ENCODE measurements at regions not wholly inside any gene's neighbourhood (a gene's known extent, or its start where the extent isn't known, plus 50 kb on each side); places are given as distances from the start of the nearest gene placed in this dataset.

DNA sequence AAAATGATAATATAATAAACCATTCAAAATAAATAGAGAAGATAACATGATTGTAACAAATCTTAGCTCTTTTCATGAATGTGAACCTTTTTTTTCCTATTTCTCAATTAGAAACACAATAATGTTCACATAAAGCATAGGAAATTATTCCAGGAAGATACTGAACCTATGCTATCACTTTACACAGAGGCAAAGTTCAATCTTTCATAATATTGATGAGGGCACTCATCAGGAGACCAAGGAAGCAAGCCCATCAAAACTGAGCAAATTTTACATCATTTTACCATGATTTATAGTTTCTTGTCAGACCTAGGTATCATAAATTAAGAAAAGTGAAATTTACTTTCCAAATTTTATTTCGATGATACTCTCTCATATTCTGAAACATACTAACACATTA, 938.5 kb downstream of the TBC1D32 start:
- TF ChIP-seq, protein P1, sequence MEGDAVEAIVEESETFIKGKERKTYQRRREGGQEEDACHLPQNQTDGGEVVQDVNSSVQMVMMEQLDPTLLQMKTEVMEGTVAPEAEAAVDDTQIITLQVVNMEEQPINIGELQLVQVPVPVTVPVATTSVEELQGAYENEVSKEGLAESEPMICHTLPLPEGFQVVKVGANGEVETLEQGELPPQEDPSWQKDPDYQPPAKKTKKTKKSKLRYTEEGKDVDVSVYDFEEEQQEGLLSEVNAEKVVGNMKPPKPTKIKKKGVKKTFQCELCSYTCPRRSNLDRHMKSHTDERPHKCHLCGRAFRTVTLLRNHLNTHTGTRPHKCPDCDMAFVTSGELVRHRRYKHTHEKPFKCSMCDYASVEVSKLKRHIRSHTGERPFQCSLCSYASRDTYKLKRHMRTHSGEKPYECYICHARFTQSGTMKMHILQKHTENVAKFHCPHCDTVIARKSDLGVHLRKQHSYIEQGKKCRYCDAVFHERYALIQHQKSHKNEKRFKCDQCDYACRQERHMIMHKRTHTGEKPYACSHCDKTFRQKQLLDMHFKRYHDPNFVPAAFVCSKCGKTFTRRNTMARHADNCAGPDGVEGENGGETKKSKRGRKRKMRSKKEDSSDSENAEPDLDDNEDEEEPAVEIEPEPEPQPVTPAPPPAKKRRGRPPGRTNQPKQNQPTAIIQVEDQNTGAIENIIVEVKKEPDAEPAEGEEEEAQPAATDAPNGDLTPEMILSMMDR (IDR thresholded peaks at IDR 0.05; ENCODE audit: poor library complexity, severe bottlenecking), result no peak
- H3K36me3 ChIP-seq (ENCODE audit: low read depth), result no peaks in the 10 kb centered on the region
- DNase-seq (ENCODE audit: low spot score) (no peak), ATAC-seq (ENCODE audit: low read depth) (no peak)
- no peaks in the 10 kb centered on the region for H3K27me3 ChIP-seq (ENCODE audit: insufficient read depth, poor library complexity, severe bottlenecking)
- no peak overlapping the region for H3K4me3 ChIP-seq (ENCODE audit: severe bottlenecking)
- no peak overlapping the region for H3K27ac ChIP-seq (ENCODE audit: poor library complexity, severe bottlenecking)
- no peaks in the 10 kb centered on the region for H3K9me3 ChIP-seq (ENCODE audit: severe bottlenecking)
- H3K4me1 ChIP-seq (ENCODE audit: insufficient read depth, poor library complexity, severe bottlenecking), result no peaks in the 10 kb centered on the region

DNA sequence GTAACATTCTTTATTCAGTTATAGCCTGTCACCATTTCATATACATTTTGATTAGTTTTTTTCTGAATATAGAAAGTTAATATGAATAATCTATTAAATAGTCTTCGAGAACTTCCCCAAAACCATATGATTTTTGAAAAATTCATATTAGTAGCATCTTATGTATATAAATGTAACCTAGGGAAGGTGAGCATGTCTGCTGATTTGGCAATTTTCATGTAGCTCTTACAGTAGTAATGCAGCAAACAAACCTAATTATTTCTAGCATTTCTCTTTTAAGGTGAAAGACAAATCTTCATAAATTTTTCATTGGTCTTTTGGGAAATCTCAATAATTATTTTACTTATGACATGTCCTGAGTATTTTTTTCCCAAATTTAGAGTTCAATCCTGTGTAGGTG, 939.0 kb downstream of the TBC1D32 start:
- Histone ChIP-seq H3K36me3 (ENCODE audit: low read depth) (no peaks in the 10 kb centered on the region), H3K9me3 (ENCODE audit: severe bottlenecking) (no peaks in the 10 kb centered on the region), H3K27ac (ENCODE audit: poor library complexity, severe bottlenecking) (no peak overlapping the region), H3K27me3 (ENCODE audit: insufficient read depth, poor library complexity, severe bottlenecking) (no peaks in the 10 kb centered on the region), H3K4me1 (ENCODE audit: insufficient read depth, poor library complexity, severe bottlenecking) (no peaks in the 10 kb centered on the region), H3K4me3 (ENCODE audit: severe bottlenecking) (no peak overlapping the region)
- TF ChIP-seq, protein P1 (IDR thresholded peaks at IDR 0.05; ENCODE audit: poor library complexity, severe bottlenecking), result no peak
- ATAC-seq (ENCODE audit: low read depth) (no peak), DNase-seq (ENCODE audit: low spot score) (no peak)

DNA sequence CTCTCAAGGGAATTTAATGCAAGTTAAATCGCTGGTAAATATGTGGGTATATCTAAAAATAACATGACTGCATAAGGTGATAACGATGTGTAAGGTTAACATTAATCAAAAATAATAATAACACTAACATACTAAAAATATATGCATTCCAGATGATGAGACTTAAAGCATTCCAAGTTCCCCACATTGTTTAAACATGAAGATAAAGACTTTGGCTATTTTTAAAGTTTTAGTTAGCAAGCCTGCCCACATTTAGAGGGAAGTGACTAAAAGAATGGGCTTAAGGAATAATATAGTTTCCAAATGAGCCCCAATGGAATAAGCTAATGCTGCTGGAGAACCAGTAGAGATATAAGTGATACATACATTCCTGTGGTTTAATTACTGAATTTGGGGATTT, 941.3 kb downstream of the TBC1D32 start:
- H3K27ac ChIP-seq (ENCODE audit: poor library complexity, severe bottlenecking), result no peak overlapping the region
- H3K4me3 ChIP-seq (ENCODE audit: severe bottlenecking), result no peak overlapping the region
- no peaks in the 10 kb centered on the region for H3K36me3 ChIP-seq (ENCODE audit: low read depth)
- no peak for ATAC-seq (ENCODE audit: low read depth)
- TF ChIP-seq, protein P1 (IDR thresholded peaks at IDR 0.05; ENCODE audit: poor library complexity, severe bottlenecking), result no peak
- no peaks in the 10 kb centered on the region for H3K9me3 ChIP-seq (ENCODE audit: severe bottlenecking)
- DNase-seq (ENCODE audit: low spot score), result no peak
- H3K27me3 ChIP-seq (ENCODE audit: insufficient read depth, poor library complexity, severe bottlenecking), result no peaks in the 10 kb centered on the region
- no peaks in the 10 kb centered on the region for H3K4me1 ChIP-seq (ENCODE audit: insufficient read depth, poor library complexity, severe bottlenecking)

DNA sequence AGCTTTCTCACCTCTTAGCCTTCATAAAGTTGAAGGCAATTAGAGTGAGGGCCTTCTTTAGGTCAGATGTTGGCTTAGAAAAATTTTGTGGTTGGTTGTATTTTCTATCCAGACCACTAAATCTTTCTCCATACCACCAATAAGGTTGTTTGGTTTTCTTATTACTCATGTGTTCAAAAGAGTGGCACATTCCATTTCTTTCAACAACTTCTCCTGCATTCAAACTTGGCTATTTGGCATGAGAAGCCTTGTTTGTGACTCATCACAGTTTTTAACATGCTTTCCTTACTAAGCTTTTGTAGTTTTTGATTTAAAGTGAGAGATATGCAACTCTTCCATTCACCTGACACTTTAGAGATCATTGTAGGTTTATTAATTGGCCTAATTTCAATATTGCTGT, 949.6 kb downstream of the TBC1D32 start:
- ATAC-seq (ENCODE audit: low read depth) (no peak), DNase-seq (ENCODE audit: low spot score) (no peak)

DNA sequence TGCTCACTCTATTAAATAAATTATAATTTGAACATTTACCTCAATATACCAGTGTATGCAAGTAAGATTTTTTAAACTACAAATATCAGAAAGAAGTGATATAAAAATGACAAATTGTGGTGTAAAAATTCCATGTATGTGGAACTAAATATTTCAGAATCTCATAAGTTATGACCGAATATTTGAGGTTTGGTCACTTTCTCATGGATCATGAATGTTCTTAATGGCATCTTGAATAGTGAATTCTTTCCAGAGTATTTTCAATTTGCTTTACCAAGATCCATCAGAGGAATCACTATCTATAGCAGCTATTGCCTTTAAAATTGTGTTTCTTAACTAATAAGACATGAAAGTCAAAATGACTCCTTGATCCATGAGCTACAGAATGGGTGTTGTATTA, 950.6 kb downstream of the TBC1D32 start:
- H3K36me3 ChIP-seq (ENCODE audit: low read depth), result no peaks in the 10 kb centered on the region; the same call in 1 of the 2 replicates
- TF ChIP-seq, protein P1 (IDR thresholded peaks at IDR 0.05; ENCODE audit: poor library complexity, severe bottlenecking), result no peak
- no peaks in the 10 kb centered on the region for H3K9me3 ChIP-seq (ENCODE audit: severe bottlenecking)
- DNase-seq (ENCODE audit: low spot score) (no peak), ATAC-seq (ENCODE audit: low read depth) (no peak)
- H3K27me3 ChIP-seq (ENCODE audit: insufficient read depth, poor library complexity, severe bottlenecking), result no peaks in the 10 kb centered on the region
- no peak overlapping the region for H3K27ac ChIP-seq (ENCODE audit: poor library complexity, severe bottlenecking)
- no peak overlapping the region for H3K4me3 ChIP-seq (ENCODE audit: severe bottlenecking)
- H3K4me1 ChIP-seq (ENCODE audit: insufficient read depth, poor library complexity, severe bottlenecking), result no peaks in the 10 kb centered on the region

More for the DNA sequence above, 949.6 kb downstream of the TBC1D32 start:
- H3K9me3 ChIP-seq (ENCODE audit: severe bottlenecking), result no peaks in the 10 kb centered on the region
- H3K4me1 ChIP-seq (ENCODE audit: insufficient read depth, poor library complexity, severe bottlenecking), result no peaks in the 10 kb centered on the region
- H3K4me3 ChIP-seq (ENCODE audit: severe bottlenecking), result no peak overlapping the region
- H3K36me3 ChIP-seq (ENCODE audit: low read depth), result no peaks in the 10 kb centered on the region; the same call in 1 of the 2 replicates
- TF ChIP-seq, protein P1 (IDR thresholded peaks at IDR 0.05; ENCODE audit: poor library complexity, severe bottlenecking), result no peak
- H3K27me3 ChIP-seq (ENCODE audit: insufficient read depth, poor library complexity, severe bottlenecking), result no peaks in the 10 kb centered on the region
- no peak overlapping the region for H3K27ac ChIP-seq (ENCODE audit: poor library complexity, severe bottlenecking)
